ENCODE measurements at regions not wholly inside any gene's neighbourhood (a gene's known extent, or its start where the extent isn't known, plus 50 kb on each side); places are given as distances from the start of the nearest gene placed in this dataset.

- no peak for DNase-seq
- H3K4me2 ChIP-seq (ENCODE audit: insufficient read depth, insufficient read length, low read length) = no peak overlapping the region
- no peaks in the 10 kb centered on the region for H3K9me3 ChIP-seq (ENCODE audit: control insufficient read depth, low read depth, low read length)
- Mint-ChIP-seq H3K27ac (no peak overlapping the region), H3K36me3 (ENCODE audit: insufficient read depth in 1 of 3, low read depth in 3 of 3) (no peaks in the 10 kb centered on the region), H3K27me3 (ENCODE audit: low read depth) (no peaks in the 10 kb centered on the region; the same call in 1 of the 2 replicates), H3K4me3 (no peak overlapping the region), H3K4me1 (peaks cover 2% of the 10 kb centered on the region in 2 experiments; a peak in 3 of 4 replicates), H3K9me3 (no peaks in the 10 kb centered on the region)
- no peaks in the 10 kb centered on the region for H4K20me1 ChIP-seq (ENCODE audit: control insufficient read depth, insufficient read depth, insufficient read length)
- WGBS (ENCODE audit: extremely low coverage, insufficient read length, low lambda C conversion rate) = no CpG with 5 or more reads among the region's 2 CpGs
- no peak overlapping the region for H3K4ac ChIP-seq (ENCODE audit: low read depth, low read length)
- H3T11ph ChIP-seq (ENCODE audit: low read length) = no peak overlapping the region
- H3K23me2 ChIP-seq (ENCODE audit: insufficient read length, low read depth, low read length, poor library complexity, severe bottlenecking) = no peaks in the 10 kb centered on the region
- H2BK120ac ChIP-seq (ENCODE audit: low read depth, low read length, poor library complexity, severe bottlenecking) = no peak overlapping the region
- H3K9ac ChIP-seq (ENCODE audit: extremely low read depth, insufficient read length, low read length) = no peak overlapping the region
- no peak overlapping the region for H3K14ac ChIP-seq (ENCODE audit: insufficient read depth, low read length)
- H2BK15ac ChIP-seq (ENCODE audit: low read depth, low read length) = no peak overlapping the region
- no peak overlapping the region for H2BK20ac ChIP-seq (ENCODE audit: low read depth, low read length, poor library complexity, severe bottlenecking)
- H3K79me2 ChIP-seq (ENCODE audit: insufficient read depth, low read length) = no peaks in the 10 kb centered on the region
- H2AFZ ChIP-seq (ENCODE audit: low read length) = no peak overlapping the region
- H2BK5ac ChIP-seq (ENCODE audit: insufficient read length, low read length) = no peak overlapping the region
- H3K27me3 ChIP-seq (ENCODE audit: insufficient read depth, low read length) = no peaks in the 10 kb centered on the region
- H3K27ac ChIP-seq (ENCODE audit: insufficient read length, low read depth, low read length) = no peak overlapping the region
- H2BK12ac ChIP-seq (ENCODE audit: insufficient read length, low read depth, low read length) = no peak overlapping the region
- no peak overlapping the region for H3K18ac ChIP-seq (ENCODE audit: insufficient read length, low read depth, low read length)
- H3K4me1 ChIP-seq (ENCODE audit: insufficient read depth, low read length) = no peaks in the 10 kb centered on the region
- no peak overlapping the region for H3K23ac ChIP-seq (ENCODE audit: insufficient read length, low read depth, low read length)
- H3K56ac ChIP-seq (ENCODE audit: insufficient read length, low read depth, low read length) = no peak overlapping the region
- H4K8ac ChIP-seq (replicated peaks; ENCODE audit: insufficient read length, low read depth, low read length) = no peak overlapping the region
- TF ChIP-seq CTCF (conservative IDR thresholded peaks at IDR 0.05) = no peak
- H4K91ac ChIP-seq (ENCODE audit: insufficient read length, low read depth, low read length) = no peak overlapping the region
- no peak overlapping the region for H2AK5ac ChIP-seq (ENCODE audit: insufficient read length, low read length)
- H3K79me1 ChIP-seq (ENCODE audit: insufficient read depth, low read depth, low read length, poor library complexity, severe bottlenecking) = no peaks in the 10 kb centered on the region
- no peak overlapping the region for H4K5ac ChIP-seq (ENCODE audit: insufficient read length, low read depth, low read length)
Measured at GRCh38 chr18:57855551-57855950, 52.4 kb upstream of the ATP8B1 start.

All from H9 (cell line).